GM12878 (cell line): ENCODE measurements at regions not wholly inside any gene's neighbourhood (a gene's known extent, or its start where the extent isn't known, plus 50 kb on each side); places are given as distances from the start of the nearest gene placed in this dataset.

Source experiments
- BRCA1 ChIP-seq: IDR thresholded peaks from 2 replicates; pipeline ENCODE4 v1.6.1; 2011; ENCODE audit warnings: low read depth, low read length, improper control_type of control experiment
- CREB1 ChIP-seq: IDR thresholded peaks from 2 replicates; pipeline ENCODE4 v1.6.1; 2012; ENCODE audit warnings: low read depth, mild to moderate bottlenecking, inconsistent platforms
- CTCF ChIP-seq, 3 experiments: IDR thresholded peaks in 2 of 3; conservative IDR thresholded peaks in 1 of 3; 2 replicates each; pipeline ENCODE4 v1.5.1; 2011; ENCODE audit warnings: low read depth in 3 of 3, low read length in 3 of 3, mild to moderate bottlenecking in 3 of 3, control low read depth in 2 of 3, moderate library complexity in 2 of 3, inconsistent platforms in 1 of 3, mixed read lengths in 1 of 3; ENCODE audit not compliant: control insufficient read depth in 2 of 3, insufficient read depth in 1 of 3; ENCODE audit errors: extremely low read depth in 1 of 3
- GATAD2B ChIP-seq: fragments of 450-650 bp; conservative IDR thresholded peaks from 2 replicates; pipeline ENCODE4 v1.6.1; 2017; ENCODE audit warnings: low read depth, mild to moderate bottlenecking, moderate library complexity
- KAT2A ChIP-seq: conservative IDR thresholded peaks from 2 replicates; pipeline ENCODE4 v1.6.1; 2011; ENCODE audit warnings: low read depth, low read length; ENCODE audit not compliant: control insufficient read depth
- POLR2A ChIP-seq: IDR thresholded peaks from 2 replicates; pipeline ENCODE4 v1.6.1; 2011; ENCODE audit warnings: low read depth, mild to moderate bottlenecking, low read length
- POLR2AphosphoS2 ChIP-seq: IDR thresholded peaks from 2 replicates; pipeline ENCODE4 v1.6.1; 2011; ENCODE audit warnings: low read depth, mild to moderate bottlenecking, low read length, improper control_type of control experiment, moderate library complexity
- RAD21 ChIP-seq: IDR thresholded peaks from 2 replicates; pipeline ENCODE4 v1.6.1; 2011; ENCODE audit warnings: mild to moderate bottlenecking, low read depth, low read length, moderate library complexity; ENCODE audit not compliant: insufficient read depth
- RAD51 ChIP-seq: fragments of 450-650 bp; IDR thresholded peaks from 2 replicates; pipeline ENCODE4 v1.6.1; 2016; ENCODE audit warnings: moderate library complexity, mild to moderate bottlenecking, inconsistent platforms
- YY1 ChIP-seq: IDR thresholded peaks from 2 replicates; pipeline ENCODE4 v1.6.1; 2011; ENCODE audit warnings: low read depth, mild to moderate bottlenecking, low read length
- ZBTB4 ChIP-seq: fragments of 450-650 bp; formaldehyde crosslinking; IDR thresholded peaks from 2 replicates; pipeline ENCODE4 v1.4.0; 2022; ENCODE audit warnings: mild to moderate bottlenecking, moderate library complexity

- TF ChIP-seq GATAD2B (no peak), CREB1 (no peak), ZBTB4 (CRISPR knock-in tag) (no peak), BRCA1 (no peak), RAD21 (no peak), POLR2AphosphoS2 (no peak), RAD51 (no peak), YY1 (no peak), POLR2A (no peak), CTCF (IDR thresholded peaks at IDR 0.05 in 2 of 3, conservative IDR thresholded peaks at IDR 0.05 in 1 of 3; ENCODE audit: control insufficient read depth in 2 of 3, extremely low read depth in 1 of 3, insufficient read depth in 1 of 3, low read depth in 3 of 3, low read length in 3 of 3) (no peak), KAT2A (no peak)
These were observed 65.5 kb downstream of the BBS10 start for GRCh38 chr12:76282744-76283143.
